ENCODE measurements at regions not wholly inside any gene's neighbourhood (a gene's known extent, or its start where the extent isn't known, plus 50 kb on each side); places are given as distances from the start of the nearest gene placed in this dataset.
"Not testable (repeated sequence)": the region's sequence is repeated elsewhere in the genome, so short reads cannot be mapped to it uniquely, and the experiment has no call there.

- no peak for DNase-seq
Observed at GRCh38 chr15:87527416-87527815, 729.1 kb downstream of the NTRK3 start.

DNA sequence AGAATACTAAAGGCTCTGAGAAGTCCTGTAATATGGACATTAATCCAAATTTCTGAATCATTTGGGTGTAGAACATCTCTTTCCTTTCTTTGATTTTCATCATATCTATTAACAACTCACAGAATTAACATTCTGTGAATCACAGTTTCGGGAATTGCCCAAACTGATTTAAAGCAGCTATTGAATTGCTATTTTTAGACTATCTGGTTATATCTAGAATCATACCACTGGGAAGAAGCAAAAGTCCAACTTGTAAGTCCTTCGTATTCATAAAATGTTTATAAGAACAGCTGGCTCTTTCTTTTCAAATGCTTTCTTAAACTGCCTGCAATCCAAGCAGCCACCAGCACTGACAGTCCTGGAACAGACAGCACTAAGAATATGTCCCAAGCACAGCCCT lies 733.0 kb downstream of the NTRK3 start:
- DNase-seq, result no peak

GRCh38 chr15:87522997-87523396 lies 733.5 kb downstream of the NTRK3 start:
- no peak for DNase-seq

DNA sequence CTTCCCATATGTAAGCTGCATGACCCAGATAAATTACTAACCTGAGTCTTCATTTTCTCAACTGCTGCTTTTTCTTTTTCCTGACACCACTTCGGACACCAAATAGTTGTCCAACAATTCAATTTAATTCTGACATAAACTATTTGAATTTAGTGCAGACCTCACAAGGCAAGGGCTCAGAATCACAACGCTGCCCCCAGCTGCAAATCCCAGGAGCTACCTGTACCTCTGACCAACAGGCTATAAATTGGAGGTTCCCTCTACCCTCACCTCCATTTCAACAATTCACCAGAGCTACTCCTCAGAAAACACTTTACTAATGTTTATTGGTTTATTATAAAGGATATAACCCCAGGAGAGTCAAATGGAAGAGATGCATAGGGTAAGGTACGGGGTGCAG lies 737.6 kb downstream of the NTRK3 start:
- DNase-seq, result no peak

- no peak for DNase-seq
Observed at GRCh38 chr15:87508086-87508485, 748.5 kb downstream of the NTRK3 start.

- DNase-seq, result no peak
Observed at GRCh38 chr15:87502173-87502572, 754.4 kb downstream of the NTRK3 start.

DNA sequence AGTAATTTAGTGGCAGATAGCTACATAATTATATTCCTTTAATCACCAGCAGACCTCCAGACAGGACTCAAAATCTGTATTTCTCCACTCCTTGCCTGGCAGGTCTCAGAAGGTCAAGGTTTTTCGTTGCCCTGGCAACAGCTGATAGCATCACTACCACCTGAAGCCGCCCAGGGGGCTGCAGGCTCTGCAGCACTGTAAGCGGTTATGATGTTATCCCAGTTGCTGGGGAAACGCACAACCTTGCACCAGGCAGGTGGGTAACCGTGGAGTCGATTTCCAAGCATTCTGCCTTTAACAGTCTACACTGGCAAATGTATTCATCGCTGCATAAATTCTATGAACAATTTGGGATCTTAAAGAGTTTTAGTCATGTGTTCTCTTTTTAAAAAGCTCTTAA lies 756.3 kb downstream of the NTRK3 start:
- no peak for DNase-seq

- no peak for DNase-seq
Observed at GRCh38 chr15:87498560-87498959, 758.0 kb downstream of the NTRK3 start.

GRCh38 chr15:87496795-87497194 lies 759.7 kb downstream of the NTRK3 start:
- no peak for DNase-seq

DNA sequence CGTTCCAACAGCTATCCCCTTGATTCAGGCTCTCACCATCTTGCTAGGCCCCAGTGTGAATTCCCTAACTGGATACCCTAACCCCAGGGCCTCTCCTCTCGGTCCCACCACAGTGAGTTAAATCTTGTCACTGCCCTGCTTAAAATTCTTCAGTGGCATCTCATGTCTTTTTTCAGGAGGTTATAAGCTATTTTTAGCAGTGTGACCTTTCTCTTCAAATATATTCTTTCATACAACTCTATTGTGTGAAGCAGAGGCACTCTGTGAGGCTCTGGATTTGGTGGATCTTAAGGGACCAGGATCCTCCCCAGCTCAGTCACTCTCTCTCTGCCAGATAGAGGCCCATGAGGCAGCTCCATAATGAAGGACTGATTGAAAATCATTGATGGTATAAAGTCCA lies 760.4 kb downstream of the NTRK3 start:
- DNase-seq, result no peak

GRCh38 chr15:87493803-87494202 lies 762.7 kb downstream of the NTRK3 start:
- no peak for DNase-seq

DNA sequence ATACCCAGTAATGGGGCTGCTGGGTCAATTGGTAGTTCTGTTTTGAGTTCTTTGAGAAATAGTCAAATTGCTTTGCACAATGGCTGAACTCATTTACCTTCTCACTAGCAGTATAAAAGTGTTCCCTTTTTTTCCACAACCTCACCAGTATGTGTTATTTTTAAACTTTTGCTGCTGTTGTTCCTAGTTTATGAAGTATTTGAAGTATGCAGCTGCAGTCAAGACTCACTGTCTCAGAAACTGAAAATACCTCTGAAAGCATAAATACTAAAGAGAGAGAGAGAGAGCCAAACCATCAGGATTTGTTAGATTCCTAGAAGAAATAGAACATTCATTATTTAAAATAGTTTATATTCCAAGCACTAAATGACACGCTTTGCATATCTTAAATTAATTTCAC lies 764.2 kb downstream of the NTRK3 start:
- no peak for DNase-seq

GRCh38 chr15:87490666-87491065 lies 765.9 kb downstream of the NTRK3 start:
- DNase-seq, result no peak

DNA sequence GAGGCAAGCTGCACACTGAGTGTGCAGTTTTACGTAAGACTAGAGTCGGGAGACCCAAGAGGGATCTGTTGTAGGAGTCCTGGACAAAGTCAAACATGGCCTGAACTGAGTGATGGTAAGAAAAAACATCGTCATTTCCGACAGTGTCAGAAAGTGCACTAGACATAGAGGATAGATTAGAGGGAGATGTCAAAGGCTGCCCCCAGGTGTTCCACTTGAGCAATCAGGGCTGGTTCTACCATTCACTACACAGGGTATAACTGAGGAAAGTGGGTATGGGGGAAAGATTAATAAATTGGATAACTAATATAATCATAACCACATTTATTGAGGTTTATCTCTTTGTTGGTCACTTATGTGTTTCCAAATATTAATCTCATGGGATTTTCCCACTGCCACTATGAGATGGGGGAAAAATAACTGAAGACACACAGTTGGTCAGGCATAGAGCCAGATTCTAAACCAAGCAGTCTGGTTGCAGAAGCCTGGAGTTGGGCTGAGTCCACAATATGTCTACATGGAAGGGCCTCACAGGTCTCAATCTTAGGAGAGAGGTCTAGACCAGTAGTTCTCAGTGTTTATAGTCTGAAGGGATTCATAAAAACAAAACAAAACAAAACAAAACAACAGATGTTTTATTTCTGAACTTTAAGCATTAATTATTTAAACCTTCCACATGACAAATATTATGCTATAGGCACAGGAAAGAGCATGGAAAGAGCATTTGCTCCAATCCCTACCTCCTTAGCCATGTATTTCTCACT lies 766.5 kb downstream of the NTRK3 start:
- no peak for DNase-seq

- no peak for DNase-seq
Observed at GRCh38 chr15:87489456-87489855, 767.1 kb downstream of the NTRK3 start.

DNA sequence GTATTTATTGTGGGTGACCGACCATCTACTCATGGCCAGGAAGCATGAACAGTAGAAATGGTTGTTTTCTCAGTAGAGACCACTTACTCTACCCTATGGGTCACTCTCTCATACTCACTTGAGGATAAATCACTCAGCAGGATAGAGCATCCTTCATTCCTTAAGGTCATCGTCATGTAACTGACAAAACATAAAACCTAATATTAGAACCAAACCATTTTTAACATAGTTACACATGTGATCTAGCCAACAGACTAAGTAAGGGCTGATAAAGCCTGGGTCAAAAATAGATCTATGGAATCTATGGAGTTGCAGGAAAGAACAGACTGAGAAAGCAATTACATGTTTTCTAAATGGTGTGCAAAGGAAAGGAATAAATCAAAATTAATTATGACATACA lies 769.1 kb downstream of the NTRK3 start:
- DNase-seq, result no peak

- no peak for DNase-seq
Observed at GRCh38 chr15:87483468-87483867, 773.1 kb downstream of the NTRK3 start.

- DNase-seq, result no peak
Observed at GRCh38 chr15:87481126-87481525, 775.4 kb downstream of the NTRK3 start.

- no peak for DNase-seq
Observed at GRCh38 chr15:87478687-87479072, 777.9 kb downstream of the NTRK3 start.

DNA sequence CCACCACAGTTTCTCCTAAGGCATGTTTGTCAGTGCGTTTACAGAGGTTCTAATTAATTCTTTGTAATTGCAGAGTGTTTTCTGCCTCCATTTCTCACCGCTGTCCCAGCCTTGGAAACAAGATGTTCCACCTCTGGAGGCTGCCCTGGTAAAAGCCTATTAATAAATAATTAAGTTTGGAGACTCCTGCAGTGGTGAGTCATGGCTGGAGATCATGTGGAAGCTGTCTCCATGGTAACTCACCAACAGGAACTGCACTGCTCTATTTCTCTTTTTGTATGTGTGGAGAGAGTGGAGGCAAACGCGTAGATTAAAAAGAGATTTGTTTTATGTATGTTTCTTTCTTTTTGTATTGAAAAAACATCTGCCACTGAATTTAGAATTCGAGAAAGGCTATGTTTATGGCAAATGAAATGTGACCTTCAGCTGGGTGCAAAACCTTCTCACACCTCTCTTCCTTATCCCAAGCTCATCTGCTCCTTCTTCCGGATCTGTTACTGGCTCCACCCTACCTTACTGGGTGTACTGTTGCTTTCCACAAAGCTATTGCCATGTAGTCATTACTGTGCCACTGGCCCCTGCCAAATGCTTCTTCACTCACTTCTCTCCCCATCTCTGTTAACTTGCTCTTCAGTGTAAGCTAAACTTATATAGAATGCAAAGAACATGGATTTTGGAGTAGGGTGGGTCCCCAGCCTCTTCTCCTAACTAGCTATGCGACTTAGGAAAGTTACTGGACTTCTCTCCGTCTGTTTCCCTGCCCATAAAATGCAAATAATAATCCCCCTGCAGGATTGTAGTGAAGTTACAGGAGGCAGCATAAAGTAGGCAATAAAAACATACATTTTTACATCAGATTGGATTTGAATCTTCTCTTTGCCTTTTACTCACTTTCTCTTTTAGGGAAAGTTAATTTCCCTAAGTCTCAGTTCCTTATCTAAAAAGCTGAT lies 778.5 kb downstream of the NTRK3 start:
- no peak for DNase-seq

DNA sequence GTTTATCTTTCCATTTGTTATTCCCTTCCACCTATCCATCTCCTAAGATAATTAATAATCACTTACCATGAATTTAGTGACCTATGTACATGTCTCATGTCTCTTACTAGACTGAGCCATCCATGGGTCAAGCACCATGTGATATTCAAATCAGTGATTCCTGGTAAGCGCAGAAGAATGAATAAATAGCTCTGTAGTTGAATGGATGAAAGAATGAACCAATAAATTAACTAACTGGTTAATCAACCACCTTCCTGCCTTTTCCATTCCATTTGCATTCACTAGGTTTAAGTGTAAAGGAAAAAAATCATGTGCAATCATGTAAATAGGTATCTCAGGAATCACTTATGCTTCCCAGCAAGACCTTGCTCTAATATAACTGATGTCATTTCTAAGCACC lies 779.5 kb downstream of the NTRK3 start:
- no peak for DNase-seq

GRCh38 chr15:87470923-87471322 lies 785.6 kb downstream of the NTRK3 start:
- no peak for DNase-seq

DNA sequence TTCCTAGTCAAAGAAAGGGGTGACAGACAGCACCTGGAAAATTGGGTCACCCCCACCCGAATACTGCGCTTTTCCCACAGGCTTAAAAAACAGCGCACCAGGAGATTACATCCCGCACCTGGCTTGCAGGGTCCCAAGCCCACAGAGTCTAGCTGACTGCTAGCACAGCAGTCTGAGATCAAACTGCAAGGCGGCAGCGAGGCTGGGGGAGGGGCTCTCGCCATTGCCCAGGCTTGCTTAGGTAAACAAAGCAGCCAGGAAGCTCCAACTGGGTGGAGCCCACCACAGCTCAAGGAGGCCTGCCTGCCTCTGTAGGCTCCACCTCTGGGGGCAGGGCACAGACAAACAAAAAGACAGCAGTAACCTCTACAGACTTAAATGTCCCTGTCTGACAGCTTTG lies 792.6 kb downstream of the NTRK3 start:
- not testable (repeated sequence) for DNase-seq

DNA sequence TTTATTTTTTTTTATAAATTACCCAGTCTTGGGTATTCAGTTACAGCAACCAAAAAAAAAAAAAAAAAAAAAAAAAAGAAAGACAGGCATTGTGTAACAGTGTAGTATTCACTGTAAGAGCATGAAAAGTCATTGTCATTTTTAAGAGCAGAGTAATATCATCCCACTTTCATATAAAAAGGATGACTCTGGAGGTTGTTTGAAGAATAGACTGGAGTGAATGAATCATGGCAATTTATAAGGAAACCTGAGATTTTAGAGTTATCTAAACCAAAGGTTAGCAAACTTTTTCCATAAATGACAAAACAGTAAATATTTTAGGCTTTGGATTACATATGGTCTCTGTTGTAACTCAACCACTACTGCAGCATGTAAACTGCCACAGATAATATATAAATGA lies 794.9 kb downstream of the NTRK3 start:
- no peak for DNase-seq
